ENCODE measurements at regions not wholly inside any gene's neighbourhood (a gene's known extent, or its start where the extent isn't known, plus 50 kb on each side); places are given as distances from the start of the nearest gene placed in this dataset.

DNA sequence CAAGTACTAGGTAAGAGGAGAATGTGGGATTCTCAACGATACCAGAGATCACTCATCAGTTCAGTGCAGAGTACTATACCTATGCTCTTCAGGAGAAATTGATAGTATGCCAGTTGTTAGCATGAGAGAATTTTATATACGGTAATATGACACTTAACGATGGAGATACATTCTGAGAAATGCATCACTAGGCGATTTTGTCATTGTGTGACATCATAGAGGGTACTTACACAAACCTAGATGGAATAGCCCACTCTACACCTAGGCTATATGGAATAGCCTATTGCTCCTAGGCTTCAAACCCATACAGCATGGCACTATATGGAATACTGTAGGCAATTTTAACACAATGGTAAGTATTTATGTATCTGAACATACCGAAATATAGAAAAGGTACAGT, 140.2 kb downstream of the SLIT2 start:
- Mint-ChIP-seq H3K9me3 (no peaks in the 10 kb centered on the region), H3K4me1 (peaks cover under 1% of the 10 kb centered on the region), H3K27ac (no peak overlapping the region), H3K4me3 (no peak overlapping the region), H3K27me3 (ENCODE audit: low read depth, poor library complexity) (no peaks in the 10 kb centered on the region), H3K36me3 (ENCODE audit: low read depth) (no peaks in the 10 kb centered on the region)
- DNase-seq, result no peak
- TF ChIP-seq, protein P1, sequence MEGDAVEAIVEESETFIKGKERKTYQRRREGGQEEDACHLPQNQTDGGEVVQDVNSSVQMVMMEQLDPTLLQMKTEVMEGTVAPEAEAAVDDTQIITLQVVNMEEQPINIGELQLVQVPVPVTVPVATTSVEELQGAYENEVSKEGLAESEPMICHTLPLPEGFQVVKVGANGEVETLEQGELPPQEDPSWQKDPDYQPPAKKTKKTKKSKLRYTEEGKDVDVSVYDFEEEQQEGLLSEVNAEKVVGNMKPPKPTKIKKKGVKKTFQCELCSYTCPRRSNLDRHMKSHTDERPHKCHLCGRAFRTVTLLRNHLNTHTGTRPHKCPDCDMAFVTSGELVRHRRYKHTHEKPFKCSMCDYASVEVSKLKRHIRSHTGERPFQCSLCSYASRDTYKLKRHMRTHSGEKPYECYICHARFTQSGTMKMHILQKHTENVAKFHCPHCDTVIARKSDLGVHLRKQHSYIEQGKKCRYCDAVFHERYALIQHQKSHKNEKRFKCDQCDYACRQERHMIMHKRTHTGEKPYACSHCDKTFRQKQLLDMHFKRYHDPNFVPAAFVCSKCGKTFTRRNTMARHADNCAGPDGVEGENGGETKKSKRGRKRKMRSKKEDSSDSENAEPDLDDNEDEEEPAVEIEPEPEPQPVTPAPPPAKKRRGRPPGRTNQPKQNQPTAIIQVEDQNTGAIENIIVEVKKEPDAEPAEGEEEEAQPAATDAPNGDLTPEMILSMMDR (IDR thresholded peaks at IDR 0.05), result no peak

DNA sequence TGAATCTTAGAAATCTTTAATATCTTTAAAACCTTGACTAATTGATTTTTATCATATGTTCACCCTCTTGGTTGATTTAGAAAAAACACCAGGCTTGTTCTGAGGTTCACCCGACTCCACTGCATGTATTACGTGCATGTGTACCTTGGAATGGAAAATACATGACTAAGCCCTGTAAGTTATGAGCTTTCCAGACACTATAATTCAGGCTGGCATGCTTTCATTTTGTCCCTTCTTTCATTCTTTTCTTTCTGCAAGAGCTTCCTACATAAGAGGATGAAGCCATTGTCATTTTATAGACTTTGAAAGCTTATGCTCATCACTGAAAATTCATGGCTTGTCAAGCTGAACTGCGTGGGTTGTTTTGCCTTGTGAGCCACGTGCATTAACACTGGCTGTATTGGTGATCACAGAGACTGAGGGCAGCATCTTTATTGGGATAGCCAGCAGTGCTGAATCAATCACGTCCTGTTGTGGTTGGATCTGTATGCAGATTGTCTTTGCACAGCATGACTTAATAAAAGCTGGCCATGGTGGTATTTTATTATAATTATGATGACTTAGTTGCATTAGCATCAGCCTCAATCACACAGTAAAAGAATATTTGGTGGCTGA, 141.9 kb downstream of the SLIT2 start:
- H3K27me3 Mint-ChIP-seq (ENCODE audit: low read depth, poor library complexity), result no peaks in the 10 kb centered on the region
- H3K36me3 Mint-ChIP-seq (ENCODE audit: low read depth), result no peaks in the 10 kb centered on the region
- no peak for DNase-seq
- TF ChIP-seq, protein P1 (IDR thresholded peaks at IDR 0.05), result no peak
- H3K9me3 Mint-ChIP-seq, result no peaks in the 10 kb centered on the region
- H3K4me3 Mint-ChIP-seq, result no peak overlapping the region
- H3K4me1 Mint-ChIP-seq, result peaks cover 9% of the 10 kb centered on the region
- H3K27ac Mint-ChIP-seq, result peak overlapping the region; percentile 52

DNA sequence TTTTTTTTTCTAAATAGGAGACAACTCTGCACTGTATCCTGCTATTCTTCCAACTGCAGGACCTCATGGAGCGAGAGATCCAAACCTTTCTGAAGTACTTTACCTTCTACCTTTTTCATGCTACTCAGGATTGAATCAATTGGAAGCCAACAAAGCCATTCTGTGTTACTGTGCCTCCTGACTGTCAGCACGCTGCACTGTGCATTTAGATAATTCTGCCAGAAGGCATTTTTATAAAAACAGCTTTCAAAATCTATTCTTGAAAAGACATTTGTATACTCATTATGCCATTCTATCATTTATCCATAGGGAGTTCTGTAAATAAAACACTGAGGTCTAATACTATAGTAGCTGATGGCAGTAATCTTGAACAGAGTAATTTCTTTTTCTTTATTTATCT, 142.8 kb downstream of the SLIT2 start:
- H3K27me3 Mint-ChIP-seq (ENCODE audit: low read depth, poor library complexity), result no peaks in the 10 kb centered on the region
- DNase-seq, result no peak
- TF ChIP-seq, protein P1 (IDR thresholded peaks at IDR 0.05), result no peak
- H3K9me3 Mint-ChIP-seq, result no peaks in the 10 kb centered on the region
- peaks cover 9% of the 10 kb centered on the region for H3K4me1 Mint-ChIP-seq
- peak overlapping the region; percentile 43 for H3K27ac Mint-ChIP-seq
- H3K4me3 Mint-ChIP-seq, result no peak overlapping the region
- H3K36me3 Mint-ChIP-seq (ENCODE audit: low read depth), result no peaks in the 10 kb centered on the region

DNA sequence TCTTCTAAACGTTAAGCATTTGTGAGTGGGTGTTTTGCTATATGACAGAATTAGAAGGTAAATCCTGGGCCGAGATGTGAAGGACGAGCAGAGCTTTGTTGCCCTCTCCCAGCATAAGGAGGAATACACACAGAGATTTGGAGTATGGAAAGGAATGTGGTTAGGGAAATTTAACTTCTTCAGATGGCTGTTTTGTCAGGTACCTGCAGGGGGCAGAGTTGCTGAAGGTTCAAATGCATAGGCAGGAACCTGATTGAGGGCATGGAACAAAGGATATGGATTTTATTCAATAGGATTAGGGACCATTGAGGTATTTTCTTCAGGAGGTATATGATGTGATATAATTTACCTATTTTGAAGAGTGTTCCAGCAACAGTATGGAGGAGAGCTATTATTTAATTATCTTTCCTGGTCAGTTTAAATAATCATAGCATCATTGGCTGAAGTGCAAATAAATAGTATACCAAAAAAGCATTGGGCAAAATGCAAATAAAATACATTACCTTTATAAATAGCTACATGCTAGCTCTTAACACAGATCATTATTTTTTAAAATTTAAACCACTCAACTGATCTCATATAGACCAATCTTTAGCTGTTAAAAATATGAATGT, 143.6 kb downstream of the SLIT2 start:
- peak; percentile 59 for DNase-seq
- TF ChIP-seq, protein P1 (IDR thresholded peaks at IDR 0.05), result peak; percentile 66
- Mint-ChIP-seq H3K27ac (no peak overlapping the region), H3K36me3 (ENCODE audit: low read depth) (no peaks in the 10 kb centered on the region), H3K9me3 (no peaks in the 10 kb centered on the region), H3K4me3 (no peak overlapping the region), H3K4me1 (peaks cover 9% of the 10 kb centered on the region), H3K27me3 (ENCODE audit: low read depth, poor library complexity) (no peaks in the 10 kb centered on the region)

GRCh38 chr4:20403290-20403689, 151.6 kb downstream of the SLIT2 start:
- H3K9me3 Mint-ChIP-seq, result no peaks in the 10 kb centered on the region
- peaks cover 5% of the 10 kb centered on the region for H3K36me3 Mint-ChIP-seq (ENCODE audit: low read depth)
- TF ChIP-seq, protein P1 (IDR thresholded peaks at IDR 0.05), result no peak
- DNase-seq, result no peak
- H3K4me3 Mint-ChIP-seq, result no peak overlapping the region
- H3K27ac Mint-ChIP-seq, result no peak overlapping the region
- no peaks in the 10 kb centered on the region for H3K27me3 Mint-ChIP-seq (ENCODE audit: low read depth, poor library complexity)
- peaks cover 22% of the 10 kb centered on the region for H3K4me1 Mint-ChIP-seq

- Mint-ChIP-seq H3K4me1 (peaks cover 22% of the 10 kb centered on the region), H3K27me3 (ENCODE audit: low read depth, poor library complexity) (no peaks in the 10 kb centered on the region), H3K9me3 (no peaks in the 10 kb centered on the region), H3K4me3 (no peak overlapping the region), H3K27ac (no peak overlapping the region), H3K36me3 (ENCODE audit: low read depth) (peaks cover 7% of the 10 kb centered on the region)
- no peak for DNase-seq
- TF ChIP-seq, protein P1 (IDR thresholded peaks at IDR 0.05), result no peak
These were observed 152.1 kb downstream of the SLIT2 start for GRCh38 chr4:20403846-20404245.
